Muscle layer of duodenum (tissue), 2 donors: ENCODE measurements at regions not wholly inside any gene's neighbourhood (a gene's known extent, or its start where the extent isn't known, plus 50 kb on each side); places are given as distances from the start of the nearest gene placed in this dataset.

Experiments
- H3K27ac ChIP-seq: one replicate; pipeline ENCODE4 v1.7.0; 2013; ENCODE audit warnings: mild to moderate bottlenecking, low read length
- H3K27me3 ChIP-seq: one replicate; pipeline ENCODE4 v1.7.0; 2013; ENCODE audit warnings: low read depth, mild to moderate bottlenecking, control low read depth, low read length
- H3K36me3 ChIP-seq, 2 donors: one replicate each; pipeline ENCODE4 v1.7.0; 2013; ENCODE audit warnings: low read length in 2 of 2, control low read depth in 1 of 2, mild to moderate bottlenecking in 1 of 2; ENCODE audit not compliant: insufficient read depth in 2 of 2, control insufficient read depth in 1 of 2
- H3K4me1 ChIP-seq, 2 donors: one replicate each; pipeline ENCODE4 v1.7.0; 2013; ENCODE audit warnings: low read length in 2 of 2, mild to moderate bottlenecking in 2 of 2, control low read depth in 1 of 2, moderate library complexity in 1 of 2; ENCODE audit not compliant: insufficient read depth in 2 of 2, control insufficient read depth in 1 of 2
- H3K4me3 ChIP-seq, 2 donors: one replicate each; pipeline ENCODE4 v1.7.0; 2013; ENCODE audit warnings: low read length in 2 of 2, low read depth in 1 of 2, mild to moderate bottlenecking in 1 of 2
- H3K9me3 ChIP-seq, 2 donors: one replicate each; pipeline ENCODE4 v1.7.0; 2013; ENCODE audit warnings: low read length in 2 of 2, control low read depth in 1 of 2, mild to moderate bottlenecking in 1 of 2; ENCODE audit not compliant: control insufficient read depth in 1 of 2
- donor health status: healthy.

DNA sequence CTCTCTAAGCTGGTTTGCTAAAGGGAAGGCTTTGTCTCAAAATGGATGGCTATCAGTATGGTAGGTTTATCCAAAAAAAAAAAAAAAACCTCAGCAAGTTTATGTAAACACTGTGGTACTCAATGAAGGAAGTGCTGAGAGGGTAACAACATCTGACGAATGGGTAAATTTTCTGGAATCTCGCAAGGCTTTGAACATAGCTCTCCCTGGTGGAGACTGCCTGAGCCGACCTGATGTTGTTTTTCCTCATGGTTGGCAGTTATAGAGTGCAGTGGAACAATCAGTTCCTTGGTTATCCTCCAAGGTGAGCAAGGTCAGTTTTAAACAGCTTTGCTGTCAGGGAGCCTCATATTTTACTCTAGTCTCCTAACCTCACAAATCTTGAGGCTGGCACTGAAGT lies 94.6 kb downstream of the ZPLD1 start:
- no peaks in the 10 kb centered on the region for H3K9me3 ChIP-seq
- H3K36me3 ChIP-seq: no peaks in the 10 kb centered on the region
- H3K4me1 ChIP-seq: no peaks in the 10 kb centered on the region
- no peaks in the 10 kb centered on the region for H3K27me3 ChIP-seq
- H3K4me3 ChIP-seq: no peak overlapping the region
- H3K27ac ChIP-seq: no peak overlapping the region

DNA sequence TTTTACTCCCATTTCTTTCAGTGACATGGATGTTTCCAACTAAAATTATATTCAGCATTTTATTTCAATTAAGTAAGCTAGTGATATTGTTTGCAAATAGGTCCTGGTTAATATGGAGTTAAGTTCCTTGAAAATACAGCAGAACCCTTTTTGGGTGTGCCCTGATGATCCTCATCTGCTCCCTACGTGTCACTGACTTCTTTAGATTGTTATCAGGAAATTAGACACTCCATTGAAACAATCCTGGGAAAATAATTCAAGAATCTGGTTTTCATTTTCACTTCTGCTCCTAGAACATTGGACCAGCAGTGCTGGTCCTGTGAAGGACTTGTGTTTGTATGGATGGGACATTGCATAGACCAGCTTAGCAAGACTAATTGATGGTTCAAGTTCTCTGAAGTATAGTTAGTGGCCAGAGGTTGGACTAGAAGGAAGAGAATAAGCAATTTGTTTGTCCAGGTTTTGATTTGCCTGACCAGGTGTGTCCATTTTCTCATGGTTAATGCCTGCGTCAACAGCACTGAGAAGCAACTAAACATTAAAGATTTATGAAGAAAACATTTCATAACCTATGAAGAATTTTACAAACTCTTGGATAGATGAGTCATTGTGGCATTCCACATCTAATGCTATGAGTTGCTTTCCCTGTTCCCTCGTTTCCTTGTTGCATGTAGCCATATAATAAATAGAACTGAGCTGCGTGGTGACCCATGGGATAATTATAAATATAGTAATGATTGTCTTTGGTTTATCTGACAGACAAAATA lies 95.8 kb downstream of the ZPLD1 start:
- no peak overlapping the region for H3K27ac ChIP-seq
- no peak overlapping the region for H3K4me3 ChIP-seq
- no peaks in the 10 kb centered on the region for H3K4me1 ChIP-seq
- no peaks in the 10 kb centered on the region for H3K9me3 ChIP-seq
- no peaks in the 10 kb centered on the region for H3K36me3 ChIP-seq
- no peaks in the 10 kb centered on the region for H3K27me3 ChIP-seq

DNA sequence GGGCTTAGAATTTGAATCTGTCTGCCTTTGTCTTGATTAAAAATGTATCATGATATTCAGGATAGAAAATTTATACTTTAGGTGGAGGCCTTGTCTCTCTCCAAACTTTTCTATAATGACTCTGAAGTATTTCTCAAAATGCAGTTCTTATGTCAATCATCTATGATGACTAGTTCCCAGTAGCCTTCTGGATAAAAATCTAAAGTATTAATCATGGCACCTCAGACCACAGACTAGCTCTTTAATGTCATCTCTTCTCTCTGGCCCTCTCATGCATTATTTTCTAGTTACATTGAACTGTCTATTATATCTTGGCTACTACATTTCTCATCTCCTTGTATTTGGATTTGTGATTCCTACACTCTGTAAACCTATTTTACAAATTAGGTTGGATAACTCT lies 96.9 kb downstream of the ZPLD1 start:
- H3K36me3 ChIP-seq: no peaks in the 10 kb centered on the region
- H3K27ac ChIP-seq: no peak overlapping the region
- no peak overlapping the region for H3K4me3 ChIP-seq
- H3K4me1 ChIP-seq: no peaks in the 10 kb centered on the region
- H3K27me3 ChIP-seq: no peaks in the 10 kb centered on the region
- no peaks in the 10 kb centered on the region for H3K9me3 ChIP-seq

DNA sequence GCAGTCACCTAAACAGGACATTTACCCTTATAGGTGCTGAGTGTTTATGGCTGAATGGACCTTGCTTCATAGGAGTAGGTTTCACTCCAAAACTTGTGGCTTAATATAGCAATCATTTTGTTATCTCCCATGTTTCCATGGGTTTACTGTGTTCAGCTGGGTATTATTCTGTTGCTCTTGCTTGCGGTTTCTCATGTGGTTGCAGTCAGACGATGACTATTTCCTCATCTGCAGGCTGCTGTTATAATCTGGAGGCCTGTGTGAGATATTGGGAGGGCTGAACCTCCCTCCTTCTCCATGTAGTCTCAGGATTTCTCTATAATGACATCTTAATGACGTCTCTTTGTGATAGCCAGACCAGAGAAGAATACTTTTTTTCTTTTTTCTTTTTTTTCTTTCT lies 98.1 kb downstream of the ZPLD1 start:
- Histone ChIP-seq H3K4me1 (no peaks in the 10 kb centered on the region), H3K4me3 (no peak overlapping the region), H3K9me3 (no peaks in the 10 kb centered on the region), H3K27ac (no peak overlapping the region), H3K36me3 (no peaks in the 10 kb centered on the region), H3K27me3 (no peaks in the 10 kb centered on the region)

DNA sequence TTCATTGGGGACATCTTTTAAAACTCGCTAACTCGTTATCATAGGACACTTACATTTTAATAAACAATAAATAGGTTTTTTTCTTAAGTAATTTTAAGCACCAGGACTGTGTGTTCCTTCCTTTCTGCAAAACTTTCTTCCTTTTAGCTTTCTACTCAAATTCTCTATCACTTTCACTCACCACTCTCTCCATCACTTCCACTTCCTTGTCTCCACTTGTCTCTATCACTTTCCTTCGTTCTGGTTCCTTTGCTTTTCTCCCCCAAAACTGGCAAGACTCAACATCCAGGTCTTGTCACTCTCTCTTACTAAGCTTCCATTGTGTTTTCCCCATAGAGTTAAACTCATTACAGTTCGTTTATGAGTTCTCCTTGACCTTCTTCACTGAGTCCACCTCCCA lies 99.0 kb downstream of the ZPLD1 start:
- Histone ChIP-seq H3K4me3 (no peak overlapping the region), H3K4me1 (no peaks in the 10 kb centered on the region), H3K27ac (no peak overlapping the region), H3K9me3 (no peaks in the 10 kb centered on the region), H3K27me3 (no peaks in the 10 kb centered on the region), H3K36me3 (no peaks in the 10 kb centered on the region)

DNA sequence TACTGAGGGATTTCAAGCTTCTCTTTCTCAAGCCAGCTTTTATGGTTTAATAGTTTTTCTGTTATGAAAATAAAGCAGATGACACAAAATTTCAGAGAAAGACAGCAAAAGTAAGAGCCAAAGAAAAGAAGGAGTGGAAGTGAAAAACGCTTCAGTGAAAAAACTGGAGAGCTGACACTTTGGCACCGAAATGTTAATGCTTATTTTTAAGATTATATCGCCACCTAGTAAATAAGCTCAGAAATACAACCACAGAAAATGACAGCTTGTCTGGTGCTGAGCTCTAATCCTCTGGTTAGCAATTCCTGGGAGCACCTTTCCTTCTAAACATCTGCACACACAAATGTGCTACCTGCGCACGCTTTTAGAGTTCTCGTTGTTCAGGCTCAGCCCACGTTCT lies 101.6 kb downstream of the ZPLD1 start:
- H3K27ac ChIP-seq: no peak overlapping the region
- no peaks in the 10 kb centered on the region for H3K9me3 ChIP-seq
- no peaks in the 10 kb centered on the region for H3K27me3 ChIP-seq
- H3K36me3 ChIP-seq: no peaks in the 10 kb centered on the region
- no peak overlapping the region for H3K4me3 ChIP-seq
- no peaks in the 10 kb centered on the region for H3K4me1 ChIP-seq

DNA sequence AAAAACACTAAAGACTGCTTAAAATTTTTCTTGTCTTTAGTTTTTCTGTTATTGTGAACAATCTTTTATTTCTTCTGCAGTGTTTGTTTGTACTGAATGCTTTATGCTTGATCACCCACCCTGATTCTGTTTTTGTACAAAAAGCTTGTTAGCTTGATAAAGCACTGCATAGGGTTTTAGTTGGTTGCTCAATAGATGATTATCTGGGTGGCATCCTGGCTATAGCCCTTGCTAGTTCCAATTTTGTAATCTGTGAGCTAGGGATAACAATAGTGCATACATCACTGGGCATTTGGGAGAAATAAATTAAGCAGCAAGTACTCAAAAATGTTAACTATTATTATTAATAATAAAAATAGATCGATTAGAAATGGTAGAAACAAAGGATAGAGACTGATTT lies 102.3 kb downstream of the ZPLD1 start:
- H3K27me3 ChIP-seq: no peaks in the 10 kb centered on the region
- H3K4me3 ChIP-seq: no peak overlapping the region
- no peaks in the 10 kb centered on the region for H3K4me1 ChIP-seq
- no peaks in the 10 kb centered on the region for H3K9me3 ChIP-seq
- no peak overlapping the region for H3K27ac ChIP-seq
- no peaks in the 10 kb centered on the region for H3K36me3 ChIP-seq

DNA sequence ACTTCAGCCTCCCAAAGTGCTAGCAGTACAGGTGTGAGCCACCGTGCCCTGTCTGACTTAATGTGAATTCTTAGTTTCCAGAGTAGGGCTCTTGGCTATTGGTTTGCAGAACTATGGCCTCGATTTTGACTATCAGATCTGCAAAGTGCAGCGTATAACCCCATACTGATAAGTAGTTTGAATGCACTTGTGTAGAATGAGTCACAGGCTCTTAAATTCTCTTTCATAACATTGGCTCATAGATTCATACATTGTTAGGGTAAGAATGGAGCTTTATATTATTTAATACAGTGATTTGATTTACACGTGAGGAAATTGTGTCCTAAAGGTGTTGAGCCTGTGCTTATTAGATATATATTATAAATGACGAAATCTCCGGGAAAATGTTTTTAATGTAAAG lies 109.9 kb downstream of the ZPLD1 start:
- no peak overlapping the region for H3K27ac ChIP-seq
- H3K27me3 ChIP-seq: no peaks in the 10 kb centered on the region
- no peaks in the 10 kb centered on the region for H3K36me3 ChIP-seq
- no peak overlapping the region for H3K4me3 ChIP-seq
- no peaks in the 10 kb centered on the region for H3K4me1 ChIP-seq
- no peaks in the 10 kb centered on the region for H3K9me3 ChIP-seq

DNA sequence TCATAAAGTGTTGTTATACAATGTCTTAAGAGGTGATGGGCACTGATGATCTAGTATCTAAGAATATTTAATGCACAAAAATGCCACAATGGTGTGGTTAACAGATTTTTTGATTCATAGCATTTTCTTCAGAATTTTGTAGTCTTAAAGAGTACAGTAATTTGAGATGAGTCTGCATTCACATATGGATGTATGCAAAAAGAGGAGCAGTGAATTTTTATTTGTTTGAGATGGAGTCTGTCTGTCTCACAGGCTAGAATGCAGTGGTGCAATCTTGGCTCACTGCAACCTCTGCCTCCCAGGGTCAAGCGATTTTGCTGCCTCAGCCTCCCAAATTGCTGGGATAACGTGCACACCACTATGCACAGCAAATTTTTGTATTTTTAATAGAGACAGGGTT lies 110.5 kb downstream of the ZPLD1 start:
- no peaks in the 10 kb centered on the region for H3K9me3 ChIP-seq
- H3K27me3 ChIP-seq: no peaks in the 10 kb centered on the region
- no peaks in the 10 kb centered on the region for H3K36me3 ChIP-seq
- no peak overlapping the region for H3K27ac ChIP-seq
- H3K4me3 ChIP-seq: no peak overlapping the region
- H3K4me1 ChIP-seq: no peaks in the 10 kb centered on the region

DNA sequence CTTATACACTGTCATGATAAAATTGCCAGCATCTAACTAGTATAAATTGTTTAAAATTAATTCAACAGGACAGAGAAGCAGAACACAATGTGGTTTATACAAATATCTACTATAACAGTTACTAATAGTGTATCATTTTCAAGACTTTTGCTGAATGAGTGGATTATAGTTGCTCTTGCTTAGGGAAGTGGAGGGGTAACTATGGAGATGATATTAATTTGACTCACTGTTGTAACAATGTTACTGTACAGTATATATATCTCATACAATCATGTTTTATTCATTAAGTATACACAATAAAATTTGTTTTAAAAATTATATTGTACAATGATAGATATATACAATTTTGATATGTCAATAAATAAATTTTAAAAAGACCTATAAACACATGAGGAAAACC lies 119.1 kb downstream of the ZPLD1 start:
- no peak overlapping the region for H3K27ac ChIP-seq

DNA sequence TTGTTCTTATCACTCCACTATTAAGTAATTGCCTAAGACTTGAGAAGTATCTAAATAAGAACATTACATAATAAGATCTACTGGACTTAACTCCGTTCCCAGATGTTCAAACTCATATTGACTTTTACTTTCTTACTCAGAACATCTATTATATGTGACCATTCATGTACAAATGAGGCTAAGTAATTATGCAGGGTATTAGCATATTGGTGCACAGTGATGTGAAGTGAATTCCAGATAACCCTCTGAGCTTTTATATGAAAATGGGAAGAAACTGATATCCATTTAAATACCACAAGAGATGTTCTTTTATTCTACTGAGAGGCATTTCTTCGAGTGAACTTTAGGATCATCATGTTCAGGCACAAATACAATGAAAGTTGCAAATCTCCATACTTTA lies 135.7 kb downstream of the ZPLD1 start:
- no peaks in the 10 kb centered on the region for H3K27me3 ChIP-seq
- no peaks in the 10 kb centered on the region for H3K9me3 ChIP-seq
- H3K36me3 ChIP-seq: no peaks in the 10 kb centered on the region
- no peaks in the 10 kb centered on the region for H3K4me1 ChIP-seq
- no peak overlapping the region for H3K27ac ChIP-seq
- H3K4me3 ChIP-seq: no peak overlapping the region

More for the DNA sequence above, 119.1 kb downstream of the ZPLD1 start:
- peaks cover 0 to 4% of the 10 kb centered on the region in 2 donors for H3K4me1 ChIP-seq
- H3K27me3 ChIP-seq: no peaks in the 10 kb centered on the region
- no peaks in the 10 kb centered on the region for H3K9me3 ChIP-seq
- H3K4me3 ChIP-seq: no peak overlapping the region
- no peaks in the 10 kb centered on the region for H3K36me3 ChIP-seq

DNA sequence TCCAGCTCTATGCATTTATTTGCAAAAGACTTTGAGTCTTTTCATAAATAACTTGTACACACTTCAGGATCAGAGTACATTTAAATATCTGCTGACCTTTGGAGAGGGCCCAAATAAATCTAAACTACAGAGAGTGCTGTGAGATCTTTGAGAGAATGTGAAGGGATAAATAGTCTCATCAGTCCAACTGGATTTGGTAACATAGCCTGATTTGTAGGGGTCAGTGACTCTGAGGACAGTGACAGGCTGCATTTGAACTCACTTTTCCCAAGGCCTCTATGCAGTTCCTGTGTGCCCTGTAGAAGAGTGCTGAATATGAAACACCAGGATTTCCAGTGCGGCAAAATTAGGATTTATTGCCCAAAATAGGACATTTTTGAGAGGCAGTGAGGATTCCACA lies 136.2 kb downstream of the ZPLD1 start:
- no peaks in the 10 kb centered on the region for H3K27me3 ChIP-seq
- H3K4me1 ChIP-seq: no peaks in the 10 kb centered on the region
- no peaks in the 10 kb centered on the region for H3K36me3 ChIP-seq
- no peak overlapping the region for H3K4me3 ChIP-seq
- H3K9me3 ChIP-seq: no peaks in the 10 kb centered on the region
- H3K27ac ChIP-seq: no peak overlapping the region
